NB4 (cell line): ENCODE measurements at regions not wholly inside any gene's neighbourhood (a gene's known extent, or its start where the extent isn't known, plus 50 kb on each side); places are given as distances from the start of the nearest gene placed in this dataset.
A peak's percentile ranks its signal among the peaks of the same experiment; 100 is the strongest.

Experiments
- DNase-seq: peaks from one replicate; pipeline ENCODE4 v3.0.0; 2010; ENCODE audit warnings: low read depth
- H3K4me3 ChIP-seq: one replicate; pipeline ENCODE4 v1.5.1; 2011; ENCODE audit warnings: mild to moderate bottlenecking, low read depth, low read length, moderate library complexity
- MYC ChIP-seq: IDR thresholded peaks from 2 replicates; pipeline ENCODE4 v1.6.1; 2011; ENCODE audit warnings: low read depth, low read length
- POLR2A ChIP-seq: IDR thresholded peaks from 2 replicates; pipeline ENCODE4 v1.6.1; 2011; ENCODE audit warnings: mild to moderate bottlenecking; ENCODE audit not compliant: insufficient read length; ENCODE audit errors: extremely low read depth
- TF ChIP-seq, protein P1 (sequence below): IDR thresholded peaks from 2 replicates; pipeline ENCODE4 v1.6.1; 2011; ENCODE audit warnings: low read depth, low read length
- TF ChIP-seq, protein P2 (sequence below): IDR thresholded peaks from one replicate; pipeline ENCODE4 v1.5.1; 2012; ENCODE audit warnings: low read depth, low read length

DNA sequence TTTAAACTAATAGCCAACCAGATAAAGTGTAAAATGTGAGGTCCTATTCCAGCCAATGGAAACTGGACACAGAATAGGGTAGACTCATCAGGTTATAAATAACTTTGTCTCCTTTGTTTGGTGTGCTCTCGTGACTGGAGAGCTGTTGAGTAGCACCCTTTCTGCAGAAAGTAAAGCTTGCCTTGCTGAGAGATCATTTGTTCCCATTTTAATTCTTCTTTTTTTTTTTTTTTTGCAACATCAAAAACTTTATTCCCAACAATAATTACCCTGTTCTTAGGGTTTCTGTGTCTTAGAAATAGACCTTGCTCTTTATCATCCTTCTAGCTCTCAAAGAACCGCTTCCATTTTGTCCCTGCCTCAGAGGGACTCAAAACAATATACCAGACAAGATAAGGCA is 220.4 kb downstream of the FAM76B start:
- TF ChIP-seq, protein P1, sequence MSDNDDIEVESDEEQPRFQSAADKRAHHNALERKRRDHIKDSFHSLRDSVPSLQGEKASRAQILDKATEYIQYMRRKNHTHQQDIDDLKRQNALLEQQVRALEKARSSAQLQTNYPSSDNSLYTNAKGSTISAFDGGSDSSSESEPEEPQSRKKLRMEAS: no peak
- TF ChIP-seq, protein P2, sequence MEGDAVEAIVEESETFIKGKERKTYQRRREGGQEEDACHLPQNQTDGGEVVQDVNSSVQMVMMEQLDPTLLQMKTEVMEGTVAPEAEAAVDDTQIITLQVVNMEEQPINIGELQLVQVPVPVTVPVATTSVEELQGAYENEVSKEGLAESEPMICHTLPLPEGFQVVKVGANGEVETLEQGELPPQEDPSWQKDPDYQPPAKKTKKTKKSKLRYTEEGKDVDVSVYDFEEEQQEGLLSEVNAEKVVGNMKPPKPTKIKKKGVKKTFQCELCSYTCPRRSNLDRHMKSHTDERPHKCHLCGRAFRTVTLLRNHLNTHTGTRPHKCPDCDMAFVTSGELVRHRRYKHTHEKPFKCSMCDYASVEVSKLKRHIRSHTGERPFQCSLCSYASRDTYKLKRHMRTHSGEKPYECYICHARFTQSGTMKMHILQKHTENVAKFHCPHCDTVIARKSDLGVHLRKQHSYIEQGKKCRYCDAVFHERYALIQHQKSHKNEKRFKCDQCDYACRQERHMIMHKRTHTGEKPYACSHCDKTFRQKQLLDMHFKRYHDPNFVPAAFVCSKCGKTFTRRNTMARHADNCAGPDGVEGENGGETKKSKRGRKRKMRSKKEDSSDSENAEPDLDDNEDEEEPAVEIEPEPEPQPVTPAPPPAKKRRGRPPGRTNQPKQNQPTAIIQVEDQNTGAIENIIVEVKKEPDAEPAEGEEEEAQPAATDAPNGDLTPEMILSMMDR: no peak
- TF ChIP-seq MYC: no peak
- TF ChIP-seq POLR2A: no peak
- DNase-seq: no peak

DNA sequence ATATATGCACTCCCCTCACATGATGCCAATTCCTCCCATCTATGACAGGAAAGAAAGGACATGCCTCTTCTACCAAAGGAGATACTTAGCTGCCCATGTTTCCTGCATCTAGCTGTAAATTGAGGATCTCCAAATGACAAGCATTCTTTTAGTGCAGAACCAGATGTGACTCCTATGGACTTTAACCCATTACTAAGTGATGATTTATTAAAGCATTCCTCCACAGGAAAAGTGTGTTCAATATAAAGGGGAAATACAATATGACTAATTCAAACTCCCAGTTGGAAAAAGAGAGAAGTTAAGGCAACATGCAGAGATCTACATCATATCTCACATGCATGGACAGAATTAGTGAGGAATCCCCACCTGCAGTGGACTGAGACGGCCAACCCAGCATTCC is 221.3 kb downstream of the FAM76B start:
- no peak overlapping the region for H3K4me3 ChIP-seq
- no peak for TF ChIP-seq MYC
- TF ChIP-seq, protein P2: no peak
- TF ChIP-seq, protein P1: no peak
- no peak for TF ChIP-seq POLR2A
- no peak for DNase-seq

More for the DNA sequence above, 220.4 kb downstream of the FAM76B start:
- no peak overlapping the region for H3K4me3 ChIP-seq

DNA sequence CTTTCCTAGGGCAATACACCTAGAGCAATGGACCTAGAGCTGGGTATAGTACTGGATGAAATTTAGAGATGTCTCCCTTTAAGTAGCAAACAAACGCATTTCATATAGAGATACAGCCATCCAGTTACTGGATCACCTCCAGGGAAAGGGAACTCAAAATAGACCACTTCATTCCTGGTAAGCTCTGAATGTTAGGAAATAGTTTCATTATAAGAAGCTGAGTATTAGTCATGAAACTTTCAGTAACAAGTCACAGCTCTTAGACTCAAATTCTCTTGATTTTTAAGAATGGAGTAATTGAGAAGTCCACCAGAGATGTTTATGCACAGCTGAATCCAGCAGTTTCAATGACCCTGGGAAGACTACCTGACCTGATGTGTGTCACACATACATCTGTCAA is 221.9 kb downstream of the FAM76B start:
- H3K4me3 ChIP-seq: no peak overlapping the region
- TF ChIP-seq, protein P2: no peak
- TF ChIP-seq, protein P1: no peak
- TF ChIP-seq POLR2A (no peak), MYC (no peak)
- no peak for DNase-seq

DNA sequence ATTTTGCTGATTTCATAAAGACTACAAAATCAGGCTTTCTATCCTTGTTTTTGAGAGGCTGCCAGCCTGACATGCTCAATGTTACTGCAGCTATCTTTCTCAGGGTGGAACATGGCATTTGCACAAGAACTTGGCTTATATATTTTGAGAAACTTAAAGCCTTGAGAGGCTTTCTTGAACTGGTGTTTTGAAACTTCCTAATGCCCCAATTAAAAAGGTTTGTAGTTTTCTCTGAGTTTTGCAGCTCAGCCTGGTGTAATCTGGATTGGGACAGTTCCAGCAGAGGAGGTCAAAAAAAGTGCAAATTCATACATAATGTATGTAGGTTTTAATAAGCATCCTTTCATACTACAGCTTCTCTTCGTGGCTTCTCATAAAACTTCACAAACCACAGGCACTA is 223.4 kb downstream of the FAM76B start:
- TF ChIP-seq POLR2A (no peak), MYC (no peak)
- TF ChIP-seq, protein P1: no peak
- TF ChIP-seq, protein P2: no peak
- H3K4me3 ChIP-seq: no peak overlapping the region
- DNase-seq: peak; percentile 30

DNA sequence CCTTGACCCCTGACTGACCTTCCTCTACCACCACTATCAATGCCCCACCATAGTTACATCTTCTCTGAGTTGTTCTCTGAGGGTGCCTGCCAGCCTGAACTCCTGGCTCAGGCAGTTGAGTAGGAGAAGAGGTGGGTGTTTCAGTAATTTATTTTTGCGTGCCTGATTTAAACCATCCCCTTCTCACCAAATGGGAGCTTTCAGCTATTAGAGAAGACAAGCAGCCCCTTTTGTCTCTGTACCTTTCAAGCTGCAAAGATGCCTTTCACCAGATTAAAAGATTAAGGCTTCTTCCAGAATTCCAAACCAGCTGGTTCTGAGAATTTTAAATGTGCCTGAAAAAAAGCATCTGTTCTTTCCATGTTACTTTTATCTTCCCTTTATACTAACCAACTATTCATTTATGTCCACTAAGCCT is 223.8 kb downstream of the FAM76B start:
- no peak overlapping the region for H3K4me3 ChIP-seq
- DNase-seq: no peak
- TF ChIP-seq MYC: no peak
- TF ChIP-seq, protein P2: no peak
- TF ChIP-seq, protein P1: no peak
- no peak for TF ChIP-seq POLR2A

DNA sequence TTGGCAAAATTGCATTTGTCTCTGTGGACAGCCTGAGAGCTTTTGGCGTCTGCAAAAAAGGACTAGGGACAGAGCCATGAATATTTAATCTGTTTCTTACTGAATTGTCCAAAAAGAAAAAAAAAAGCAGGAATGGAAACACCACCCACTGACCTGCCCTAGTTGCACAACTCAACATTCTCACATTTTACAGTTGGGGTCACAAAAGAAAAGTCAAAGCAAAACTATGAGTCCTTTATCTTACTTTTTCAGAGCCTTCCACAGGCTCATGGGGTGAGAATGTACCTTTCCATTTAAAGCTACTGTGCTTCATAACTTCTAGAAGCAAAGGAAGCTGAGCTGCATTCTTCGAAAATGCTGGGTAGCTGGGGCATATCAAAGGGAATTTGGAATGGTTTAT is 225.7 kb downstream of the FAM76B start:
- no peak for DNase-seq
- TF ChIP-seq, protein P1: no peak
- TF ChIP-seq, protein P2: no peak
- TF ChIP-seq POLR2A (no peak), MYC (no peak)
- H3K4me3 ChIP-seq: no peak overlapping the region
